Astrocyte of the spinal cord (primary cell): ENCODE measurements at regions not wholly inside any gene's neighbourhood (a gene's known extent, or its start where the extent isn't known, plus 50 kb on each side); places are given as distances from the start of the nearest gene placed in this dataset.

ENCODE experiments used
- DNase-seq: peaks from one replicate; pipeline ENCODE4 v3.0.0; 2011; ENCODE audit warnings: low read depth, low spot score
- H3K4me3 ChIP-seq: 2 replicates; pipeline ENCODE4 v1.5.1; 2011; ENCODE audit warnings: low read depth, mild to moderate bottlenecking, low read length, moderate library complexity
- in situ Hi-C: cut with HindIII; loops from 2 replicates; pipeline ENCODE4 v1.10.0; 2017; ENCODE audit warnings: low sequenced_read_pairs
- TF ChIP-seq, protein P1 (sequence below): IDR thresholded peaks from 2 replicates; pipeline ENCODE4 v1.5.1; 2012; ENCODE audit warnings: low read depth, mild to moderate bottlenecking, low read length, inconsistent platforms

DNA sequence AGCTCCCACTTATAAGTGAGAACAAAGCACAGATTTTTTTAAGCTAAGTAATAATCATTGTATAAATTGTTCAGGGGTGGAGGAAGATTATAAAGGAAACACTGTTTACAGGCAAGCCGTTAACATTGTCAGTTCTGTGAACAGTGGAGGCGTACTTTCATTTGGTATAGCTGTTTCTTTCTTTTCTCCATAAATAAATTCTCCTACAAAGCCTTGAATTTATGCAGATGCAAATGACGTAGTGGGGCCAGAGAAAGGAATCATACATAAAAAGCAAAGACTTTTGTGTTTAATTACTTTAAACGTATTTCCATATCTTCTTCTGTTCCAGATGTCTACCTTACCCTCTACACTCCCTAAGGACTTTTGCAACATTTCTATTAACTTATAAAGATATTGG is 914.9 kb downstream of the ZPLD1 start:
- TF ChIP-seq, protein P1, sequence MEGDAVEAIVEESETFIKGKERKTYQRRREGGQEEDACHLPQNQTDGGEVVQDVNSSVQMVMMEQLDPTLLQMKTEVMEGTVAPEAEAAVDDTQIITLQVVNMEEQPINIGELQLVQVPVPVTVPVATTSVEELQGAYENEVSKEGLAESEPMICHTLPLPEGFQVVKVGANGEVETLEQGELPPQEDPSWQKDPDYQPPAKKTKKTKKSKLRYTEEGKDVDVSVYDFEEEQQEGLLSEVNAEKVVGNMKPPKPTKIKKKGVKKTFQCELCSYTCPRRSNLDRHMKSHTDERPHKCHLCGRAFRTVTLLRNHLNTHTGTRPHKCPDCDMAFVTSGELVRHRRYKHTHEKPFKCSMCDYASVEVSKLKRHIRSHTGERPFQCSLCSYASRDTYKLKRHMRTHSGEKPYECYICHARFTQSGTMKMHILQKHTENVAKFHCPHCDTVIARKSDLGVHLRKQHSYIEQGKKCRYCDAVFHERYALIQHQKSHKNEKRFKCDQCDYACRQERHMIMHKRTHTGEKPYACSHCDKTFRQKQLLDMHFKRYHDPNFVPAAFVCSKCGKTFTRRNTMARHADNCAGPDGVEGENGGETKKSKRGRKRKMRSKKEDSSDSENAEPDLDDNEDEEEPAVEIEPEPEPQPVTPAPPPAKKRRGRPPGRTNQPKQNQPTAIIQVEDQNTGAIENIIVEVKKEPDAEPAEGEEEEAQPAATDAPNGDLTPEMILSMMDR = no peak
- in situ Hi-C loops = no loop called here
- no peak for DNase-seq
- no peak overlapping the region for H3K4me3 ChIP-seq

DNA sequence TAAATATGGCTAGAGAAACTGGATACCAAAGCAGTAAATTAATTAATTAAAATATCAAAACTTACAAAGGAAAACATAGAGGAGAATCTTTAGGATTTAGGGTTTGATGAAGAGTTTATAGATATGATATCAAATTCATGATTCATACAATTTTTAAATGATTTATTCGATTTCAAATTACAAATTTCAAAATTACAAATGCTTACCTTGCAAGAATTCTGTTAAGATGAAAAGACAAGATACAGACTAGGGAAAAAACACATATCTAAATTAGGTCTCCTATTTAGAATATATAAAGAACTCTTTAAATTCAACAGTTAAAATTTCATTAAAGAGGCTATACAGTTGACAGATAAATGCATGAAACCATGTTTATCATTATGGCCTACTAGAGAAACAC is 930.7 kb downstream of the ZPLD1 start:
- TF ChIP-seq, protein P1 = no peak
- in situ Hi-C loops = no loop called here
- H3K4me3 ChIP-seq = no peak overlapping the region
- no peak for DNase-seq

DNA sequence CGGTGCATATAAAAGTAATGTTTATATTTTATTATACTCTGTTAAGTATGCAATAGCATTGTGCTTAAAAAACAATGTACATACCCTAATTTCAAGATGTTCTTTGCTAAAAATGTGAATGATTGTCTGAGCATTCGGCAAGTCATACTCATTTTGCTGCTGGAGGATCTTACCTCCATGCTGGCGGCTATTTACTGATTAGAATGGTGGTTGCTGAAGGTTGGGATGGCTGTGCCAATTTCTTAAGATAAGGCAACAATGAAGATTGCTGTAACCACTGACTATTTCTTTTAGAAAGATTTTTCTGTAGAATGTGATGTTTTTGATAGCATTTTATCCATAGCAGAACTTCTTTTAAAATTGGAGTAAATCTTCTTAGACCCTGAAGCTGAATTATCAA is 932.7 kb downstream of the ZPLD1 start:
- no peak overlapping the region for H3K4me3 ChIP-seq
- in situ Hi-C loops = no loop called here
- DNase-seq = no peak
- TF ChIP-seq, protein P1 = no peak

DNA sequence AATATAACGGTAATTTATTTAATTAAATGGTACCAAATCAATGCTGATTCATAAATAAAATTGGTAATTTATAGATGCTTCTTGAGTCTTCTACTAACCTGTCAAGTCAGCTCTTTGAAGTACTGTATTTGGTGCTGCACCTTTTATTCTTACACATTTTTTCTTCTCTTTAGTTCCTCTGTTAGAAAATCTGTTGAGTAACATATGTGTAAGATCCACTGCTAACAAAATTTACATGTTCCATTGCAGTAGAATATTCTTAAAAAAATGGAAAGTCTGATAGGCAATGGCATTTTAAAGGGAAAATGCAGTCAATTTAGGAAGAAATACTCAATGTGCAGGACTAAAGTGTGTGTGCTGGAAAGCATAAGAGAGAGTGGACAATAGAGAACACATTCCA is 936.6 kb downstream of the ZPLD1 start:
- no peak for DNase-seq
- TF ChIP-seq, protein P1 = no peak
- in situ Hi-C loops = no loop called here

DNA sequence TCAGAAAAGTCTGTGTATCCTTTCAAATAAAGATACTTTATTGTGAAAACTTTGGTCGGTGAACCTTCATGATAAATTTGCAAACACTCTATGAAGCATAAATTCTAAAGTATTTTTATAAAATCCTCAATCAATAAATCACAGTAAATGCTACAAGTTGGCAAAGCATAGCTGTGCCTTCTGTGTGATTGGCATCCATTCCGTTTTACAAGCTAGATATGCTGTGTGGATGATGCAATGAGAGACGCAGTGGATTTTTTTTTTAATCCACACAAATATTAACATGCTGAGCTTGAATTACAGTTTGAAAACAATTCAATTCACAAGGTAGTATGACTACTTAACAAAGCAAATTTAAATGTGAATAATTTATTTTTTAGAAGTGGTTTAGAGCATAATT is 937.2 kb downstream of the ZPLD1 start:
- in situ Hi-C loops = no loop called here
- DNase-seq = no peak
- H3K4me3 ChIP-seq = no peak overlapping the region
- TF ChIP-seq, protein P1 = no peak

More for the DNA sequence above, 936.6 kb downstream of the ZPLD1 start:
- H3K4me3 ChIP-seq = no peak overlapping the region

DNA sequence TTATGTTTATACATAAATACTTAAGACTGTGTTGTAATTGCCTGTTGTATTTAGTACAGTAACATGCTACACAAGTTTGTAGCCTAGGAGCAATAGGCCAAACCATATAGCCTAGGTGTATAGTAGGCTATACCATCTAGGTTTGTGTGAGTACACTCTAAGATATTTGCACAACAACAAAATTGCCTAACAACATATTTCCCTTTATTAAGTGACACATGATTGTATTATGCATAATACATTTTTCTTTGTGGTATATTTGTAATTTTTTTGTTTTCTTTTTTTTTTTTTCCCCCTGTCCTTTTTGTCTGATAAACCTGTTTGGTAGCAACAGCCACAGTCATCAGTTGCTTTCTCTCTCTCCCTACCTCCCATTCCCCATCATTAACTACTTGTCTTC is 945.6 kb downstream of the ZPLD1 start:
- in situ Hi-C loops = no loop called here
- DNase-seq = no peak
- no peak overlapping the region for H3K4me3 ChIP-seq
- TF ChIP-seq, protein P1 = no peak
